IMR-90 (cell line): ENCODE measurements at regions not wholly inside any gene's neighbourhood (a gene's known extent, or its start where the extent isn't known, plus 50 kb on each side); places are given as distances from the start of the nearest gene placed in this dataset.

Source experiments
- ATAC-seq: fragments of 200-7000 bp; cut with Tn5 transposase; 2 replicates; pipeline ENCODE4 v1.9.1; 2020; ENCODE audit warnings: low read depth, mild to moderate bottlenecking, moderate library complexity
- BruUV-seq: library from RNA; stranded (reverse); fragments of 400-500 nt; replicated peaks from 2 replicates; lab custom pipeline; 2021; lab: Mats Ljungman, UMichigan
- CTCF ChIA-PET: fragments of 300-600 bp; formaldehyde crosslinking; extraction: SDS; loops from one replicate; lab custom pipeline; 2021; ENCODE audit warnings: antibody characterized with exemption; lab: Yijun Ruan, JAX
- POLR2A ChIA-PET: fragments of 300-600 bp; sonication (Branson Sonifier 250); formaldehyde crosslinking; loops from one replicate; lab custom pipeline; 2022; ENCODE audit warnings: antibody characterized with exemption; ENCODE audit not compliant: unreplicated experiment; lab: Charles Lee
- DNase-seq: peaks from one replicate; pipeline ENCODE4 v3.0.0; 2013
- H2AFZ ChIP-seq: replicated peaks from 2 replicates; pipeline ENCODE3; 2013; ENCODE audit warnings: low read length, mild to moderate bottlenecking; ENCODE audit not compliant: poor library complexity
- H2AK5ac ChIP-seq: 2 replicates; pipeline ENCODE4 v1.6.1; 2013; ENCODE audit warnings: low read depth, low read length, inconsistent platforms
- H2AK9ac ChIP-seq: replicated peaks from 2 replicates; pipeline ENCODE3; 2013; ENCODE audit warnings: mild to moderate bottlenecking, low read depth, low read length, moderate library complexity; ENCODE audit not compliant: poor library complexity
- H2BK120ac ChIP-seq: 2 replicates; pipeline ENCODE4 v1.6.1; 2013; ENCODE audit warnings: low read depth, low read length, inconsistent platforms
- H2BK15ac ChIP-seq: 3 replicates; pipeline ENCODE4 v1.6.1; 2013; ENCODE audit warnings: low read depth, low read length, inconsistent platforms
- H2BK20ac ChIP-seq: 2 replicates; pipeline ENCODE4 v1.6.1; 2013; ENCODE audit warnings: low read depth, mild to moderate bottlenecking, inconsistent platforms, low read length, moderate library complexity
- H2BK5ac ChIP-seq: 2 replicates; pipeline ENCODE4 v1.6.1; 2013; ENCODE audit warnings: mild to moderate bottlenecking, low read depth, low read length, inconsistent platforms; ENCODE audit not compliant: poor library complexity, severe bottlenecking
- H3K14ac ChIP-seq: replicated peaks from 2 replicates; pipeline ENCODE4 v1.6.1; 2013; ENCODE audit warnings: low read depth, low read length, inconsistent platforms
- H3K18ac ChIP-seq: 2 replicates; pipeline ENCODE4 v1.6.1; 2013; ENCODE audit warnings: low read depth, low read length, control low read depth
- H3K23ac ChIP-seq: 2 replicates; pipeline ENCODE4 v1.6.1; 2013; ENCODE audit warnings: low read depth, low read length, inconsistent platforms
- H3K27ac ChIP-seq: 2 replicates; pipeline ENCODE4 v1.5.1; 2013; ENCODE audit warnings: mild to moderate bottlenecking, control low read depth, low read length; ENCODE audit not compliant: insufficient read depth
- H3K27me3 ChIP-seq: 2 replicates; pipeline ENCODE4 v1.6.1; 2013; ENCODE audit warnings: low read length; ENCODE audit not compliant: control insufficient read depth, insufficient read depth
- H3K36me3 ChIP-seq: 2 replicates; pipeline ENCODE4 v1.6.1; 2013; ENCODE audit warnings: low read length, mixed read lengths; ENCODE audit not compliant: control insufficient read depth, insufficient read depth
- H3K4ac ChIP-seq: 2 replicates; pipeline ENCODE4 v1.6.1; 2013; ENCODE audit warnings: low read depth, low read length, inconsistent platforms
- H3K4me1 ChIP-seq: 2 replicates; pipeline ENCODE4 v1.6.1; 2013; ENCODE audit warnings: low read length, mixed read lengths; ENCODE audit not compliant: control insufficient read depth, insufficient read depth
- H3K4me2 ChIP-seq: 2 replicates; pipeline ENCODE4 v1.6.1; 2013; ENCODE audit warnings: low read depth, mild to moderate bottlenecking, control low read depth, low read length, moderate library complexity
- H3K4me3 ChIP-seq: 2 replicates; pipeline ENCODE4 v1.5.1; 2013; ENCODE audit warnings: low read depth, mild to moderate bottlenecking, control low read depth, low read length, moderate library complexity; ENCODE audit not compliant: insufficient read depth
- H3K56ac ChIP-seq: 2 replicates; pipeline ENCODE4 v1.6.1; 2013; ENCODE audit warnings: low read length, inconsistent platforms; ENCODE audit not compliant: insufficient read depth; ENCODE audit errors: extremely low read depth
- H3K79me1 ChIP-seq, 2 experiments: 2 replicates each; pipeline ENCODE4 v1.6.1; 2013; ENCODE audit warnings: low read length in 2 of 2, inconsistent platforms in 1 of 2, low read depth in 1 of 2
- H3K9ac ChIP-seq: 2 replicates; pipeline ENCODE4 v1.6.1; 2013; ENCODE audit warnings: low read depth, low read length, control low read depth
- H3K9me1 ChIP-seq: 2 replicates; pipeline ENCODE4 v1.6.1; 2013; ENCODE audit warnings: low read length, inconsistent platforms; ENCODE audit not compliant: insufficient read depth
- H3K9me3 ChIP-seq: 2 replicates; pipeline ENCODE4 v1.6.1; 2013; ENCODE audit warnings: low read length; ENCODE audit not compliant: control insufficient read depth, insufficient read depth
- H4K20me1 ChIP-seq: 2 replicates; pipeline ENCODE4 v1.6.1; 2013; ENCODE audit warnings: low read length, inconsistent platforms; ENCODE audit not compliant: insufficient read depth
- H4K5ac ChIP-seq: 2 replicates; pipeline ENCODE4 v1.6.1; 2013; ENCODE audit warnings: mild to moderate bottlenecking, low read depth, low read length, control low read depth
- H4K8ac ChIP-seq, 2 experiments: 2 replicates each; pipeline ENCODE4 v1.6.1; 2013; ENCODE audit warnings: low read depth in 2 of 2, low read length in 2 of 2, control low read depth in 1 of 2, inconsistent platforms in 1 of 2
- H4K91ac ChIP-seq: 2 replicates; pipeline ENCODE4 v1.6.1; 2013; ENCODE audit warnings: low read depth, low read length, inconsistent platforms; ENCODE audit not compliant: insufficient read depth
- BHLHE40 ChIP-seq: fragments of 150-350 bp; IDR thresholded peaks from 2 replicates; pipeline ENCODE4 v1.6.1; 2016; ENCODE audit warnings: mild to moderate bottlenecking, low read depth, low read length
- CEBPB ChIP-seq: IDR thresholded peaks from 2 replicates; pipeline ENCODE4 v1.6.1; 2012; ENCODE audit warnings: low read depth, low read length, improper control_type of control experiment
- CHD1 ChIP-seq: IDR thresholded peaks from 2 replicates; pipeline ENCODE4 v1.6.1; 2012; ENCODE audit warnings: low read depth, low read length, improper control_type of control experiment
- CTCF ChIP-seq: conservative IDR thresholded peaks from 2 replicates; pipeline ENCODE4 v1.5.1; 2012; ENCODE audit warnings: mild to moderate bottlenecking, low read depth, low read length, improper control_type of control experiment
- FOS ChIP-seq: fragments of 150-350 bp; IDR thresholded peaks from 2 replicates; pipeline ENCODE4 v1.6.1; 2016; ENCODE audit warnings: low read depth, low read length
- MAFK ChIP-seq: IDR thresholded peaks from 2 replicates; pipeline ENCODE4 v1.6.1; 2012; ENCODE audit warnings: low read depth, low read length, improper control_type of control experiment
- MAZ ChIP-seq: IDR thresholded peaks from 2 replicates; pipeline ENCODE4 v1.6.1; 2012; ENCODE audit warnings: low read depth, mild to moderate bottlenecking, low read length, improper control_type of control experiment, moderate library complexity, borderline replicate concordance
- MXI1 ChIP-seq: IDR thresholded peaks from 2 replicates; pipeline ENCODE4 v1.6.1; 2012; ENCODE audit warnings: low read depth, mild to moderate bottlenecking, low read length, moderate library complexity, borderline replicate concordance
- NFE2L2 ChIP-seq: fragments of 150-350 bp; IDR thresholded peaks from 2 replicates; pipeline ENCODE4 v1.6.1; 2016; ENCODE audit warnings: low read depth, mild to moderate bottlenecking, low read length
- POLR2A ChIP-seq: IDR thresholded peaks from 2 replicates; pipeline ENCODE4 v1.6.1; 2012; ENCODE audit warnings: mild to moderate bottlenecking, low read depth, low read length
- RAD21 ChIP-seq: IDR thresholded peaks from 2 replicates; pipeline ENCODE4 v1.6.1; 2012; ENCODE audit warnings: low read length, improper control_type of control experiment
- RCOR1 ChIP-seq: IDR thresholded peaks from 2 replicates; pipeline ENCODE4 v1.6.1; 2012; ENCODE audit warnings: mild to moderate bottlenecking, low read length, improper control_type of control experiment; ENCODE audit not compliant: insufficient replicate concordance
- RFX5 ChIP-seq: IDR thresholded peaks from 2 replicates; pipeline ENCODE4 v1.8.0; 2012; ENCODE audit warnings: low read depth, mild to moderate bottlenecking, low read length, moderate library complexity
- SMC3 ChIP-seq: fragments of 150-350 bp; IDR thresholded peaks from 2 replicates; pipeline ENCODE4 v1.6.1; 2016; ENCODE audit warnings: low read depth, mild to moderate bottlenecking, antibody characterized with exemption, low read length, moderate library complexity
- WGBS, 2 experiments: methylation state at CpG; one replicate each; pipeline versions ENCODE4 v1.1.5 to v1.1.7; 2013; ENCODE audit warnings: missing lambda C conversion rate in 2 of 2; ENCODE audit not compliant: insufficient read length in 1 of 2; ENCODE audit errors: extremely low coverage in 2 of 2; 5-methylcytosine and 5-hydroxymethylcytosine counted together
- dilution Hi-C: fragments of 300-500 bp; cut with HindIII; formaldehyde crosslinking; loops from one replicate; pipeline ENCODE4 v1.14.3; 2018; ENCODE audit warnings: low sequenced_read_pairs; ENCODE audit not compliant: unreplicated experiment
- in situ Hi-C: fragments of 300-500 bp; cut with MboI; formaldehyde crosslinking; loops from 3 replicates; pipeline ENCODE4 v1.14.3; 2019; ENCODE audit warnings: low sequenced_read_pairs, inconsistent platforms, mixed read lengths
- intact Hi-C: fragments of 100-400 bp; cut with micrococcal nuclease; formaldehyde crosslinking; loops from 2 replicates; pipeline ENCODE4 v1.10.0; 2022
- TF ChIP-seq, protein P1 (sequence below): fragments of 150-350 bp; IDR thresholded peaks from 2 replicates; pipeline ENCODE4 v1.6.1; 2017; ENCODE audit warnings: mild to moderate bottlenecking, antibody characterized with exemption, low read length, low read depth
- TF ChIP-seq, protein P2 (sequence below): fragments of 150-350 bp; IDR thresholded peaks from 2 replicates; pipeline ENCODE4 v1.6.1; 2016; ENCODE audit warnings: low read depth, mild to moderate bottlenecking, low read length, moderate library complexity, borderline replicate concordance

DNA sequence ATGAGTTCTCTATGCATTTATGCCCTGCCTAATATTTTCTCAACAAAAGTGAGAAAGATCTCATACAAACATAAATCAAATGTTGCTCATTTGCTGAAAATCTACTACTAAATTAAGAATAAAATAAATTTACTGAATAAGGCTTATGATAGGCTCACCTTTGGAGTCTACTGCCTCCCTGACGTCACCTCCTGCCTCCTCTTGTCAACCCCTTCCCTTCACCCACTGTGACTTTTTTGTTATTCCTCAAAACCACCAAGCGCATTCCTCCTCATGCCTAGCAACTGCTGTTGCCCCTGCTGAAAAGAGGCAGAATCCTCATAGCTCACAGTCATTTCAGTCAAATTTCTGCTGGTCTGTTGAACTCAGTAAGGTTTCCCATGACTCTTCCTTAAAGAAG is 2422.2 kb downstream of the TP53TG3F start:
- H3K18ac ChIP-seq = no peak overlapping the region
- no peaks in the 10 kb centered on the region for H3K4me1 ChIP-seq
- H3K9ac ChIP-seq = no peak overlapping the region
- no peak overlapping the region for H3K23ac ChIP-seq
- no peaks in the 10 kb centered on the region for H3K27me3 ChIP-seq
- no peak for ATAC-seq
- no peak overlapping the region for H2AK9ac ChIP-seq
- H4K20me1 ChIP-seq = no peaks in the 10 kb centered on the region
- H2AK5ac ChIP-seq = no peak overlapping the region
- H2BK20ac ChIP-seq = no peak overlapping the region
- dilution Hi-C loops = no loop called here
- H4K91ac ChIP-seq = no peak overlapping the region
- no peaks in the 10 kb centered on the region for H3K79me1 ChIP-seq
- in situ Hi-C loops = no loop called here
- H3K36me3 ChIP-seq = no peaks in the 10 kb centered on the region
- peaks cover 13% of the 10 kb centered on the region for H3K9me3 ChIP-seq
- H3K56ac ChIP-seq = no peak overlapping the region
- H2BK15ac ChIP-seq = no peak overlapping the region
- no peak overlapping the region for H3K27ac ChIP-seq
- H3K14ac ChIP-seq = no peak overlapping the region
- H3K4me2 ChIP-seq = no peak overlapping the region
- TF ChIP-seq BHLHE40 = no peak
- TF ChIP-seq MAZ = no peak
- no peak for TF ChIP-seq MAFK
- TF ChIP-seq FOS = no peak
- no peak for TF ChIP-seq RAD21
- no peak for TF ChIP-seq MXI1
- TF ChIP-seq CHD1 = no peak
- TF ChIP-seq, protein P1, sequence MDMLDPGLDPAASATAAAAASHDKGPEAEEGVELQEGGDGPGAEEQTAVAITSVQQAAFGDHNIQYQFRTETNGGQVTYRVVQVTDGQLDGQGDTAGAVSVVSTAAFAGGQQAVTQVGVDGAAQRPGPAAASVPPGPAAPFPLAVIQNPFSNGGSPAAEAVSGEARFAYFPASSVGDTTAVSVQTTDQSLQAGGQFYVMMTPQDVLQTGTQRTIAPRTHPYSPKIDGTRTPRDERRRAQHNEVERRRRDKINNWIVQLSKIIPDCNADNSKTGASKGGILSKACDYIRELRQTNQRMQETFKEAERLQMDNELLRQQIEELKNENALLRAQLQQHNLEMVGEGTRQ = no peak
- TF ChIP-seq RCOR1 = no peak
- TF ChIP-seq NFE2L2 = no peak
- no peak for TF ChIP-seq RFX5
- TF ChIP-seq, protein P2, sequence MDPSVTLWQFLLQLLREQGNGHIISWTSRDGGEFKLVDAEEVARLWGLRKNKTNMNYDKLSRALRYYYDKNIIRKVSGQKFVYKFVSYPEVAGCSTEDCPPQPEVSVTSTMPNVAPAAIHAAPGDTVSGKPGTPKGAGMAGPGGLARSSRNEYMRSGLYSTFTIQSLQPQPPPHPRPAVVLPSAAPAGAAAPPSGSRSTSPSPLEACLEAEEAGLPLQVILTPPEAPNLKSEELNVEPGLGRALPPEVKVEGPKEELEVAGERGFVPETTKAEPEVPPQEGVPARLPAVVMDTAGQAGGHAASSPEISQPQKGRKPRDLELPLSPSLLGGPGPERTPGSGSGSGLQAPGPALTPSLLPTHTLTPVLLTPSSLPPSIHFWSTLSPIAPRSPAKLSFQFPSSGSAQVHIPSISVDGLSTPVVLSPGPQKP = no peak
- TF ChIP-seq POLR2A = no peak
- no peak for TF ChIP-seq CTCF
- TF ChIP-seq SMC3 = no peak
- TF ChIP-seq CEBPB = no peak
- ChIA-PET POLR2A (no interaction called here), CTCF (no interaction called here)
- no peak for DNase-seq
- H4K5ac ChIP-seq = no peak overlapping the region
- BruUV-seq = no TSS peak
- no peak overlapping the region for H2AFZ ChIP-seq
- H3K9me1 ChIP-seq = no peaks in the 10 kb centered on the region
- no peak overlapping the region for H2BK5ac ChIP-seq
- no peak overlapping the region for H2BK120ac ChIP-seq
- intact Hi-C loops = no loop called here
- H3K4ac ChIP-seq = no peak overlapping the region
- no peak overlapping the region for H3K4me3 ChIP-seq
- WGBS, 2 experiments = 40% methylated on average over 1 of the region's 2 CpGs; no CpG with 5 or more reads in 1 of the 2 experiments
- no peak overlapping the region for H4K8ac ChIP-seq
